ENCODE measurements at regions not wholly inside any gene's neighbourhood (a gene's known extent, or its start where the extent isn't known, plus 50 kb on each side); places are given as distances from the start of the nearest gene placed in this dataset.
A peak's percentile ranks its signal among the peaks of the same experiment; 100 is the strongest.
"Not testable (repeated sequence)": the region's sequence is repeated elsewhere in the genome, so short reads cannot be mapped to it uniquely, and the experiment has no call there.

DNA sequence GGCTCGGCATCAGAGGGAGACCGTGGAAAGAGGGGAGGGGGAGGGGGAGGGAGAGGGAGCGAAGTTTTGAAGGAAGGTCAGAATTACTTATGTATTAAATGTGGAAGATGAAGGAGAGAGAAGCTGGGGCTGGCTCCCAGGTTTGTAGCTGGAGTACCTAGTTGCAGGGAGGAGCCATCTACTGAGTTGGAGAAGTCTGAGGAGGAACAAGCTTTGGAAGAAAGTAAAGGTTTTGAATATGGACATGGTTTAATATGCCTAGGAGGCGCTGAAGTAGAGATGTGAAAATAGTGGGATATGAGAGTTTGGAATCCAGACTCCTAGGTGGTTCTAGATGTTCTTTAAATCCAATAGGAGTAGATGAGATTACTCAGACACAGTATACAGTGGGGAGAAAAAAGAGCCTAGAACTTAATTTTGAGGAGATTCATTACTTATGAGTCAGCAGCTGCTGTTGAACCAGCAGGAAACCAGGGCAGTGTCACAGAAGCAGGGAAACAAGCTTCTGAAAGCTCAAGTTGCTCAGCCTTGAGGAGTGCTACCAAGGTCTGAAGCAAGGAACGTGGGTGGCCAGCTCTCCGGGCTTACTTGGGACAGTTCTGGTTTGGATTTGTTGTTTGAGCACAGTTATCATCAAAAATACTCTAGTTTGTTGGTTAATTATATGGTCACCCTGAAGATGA lies 149.3 kb downstream of the UTRN start:
- DNase-seq (ENCODE audit: low spot score) = peak; percentile 78

DNA sequence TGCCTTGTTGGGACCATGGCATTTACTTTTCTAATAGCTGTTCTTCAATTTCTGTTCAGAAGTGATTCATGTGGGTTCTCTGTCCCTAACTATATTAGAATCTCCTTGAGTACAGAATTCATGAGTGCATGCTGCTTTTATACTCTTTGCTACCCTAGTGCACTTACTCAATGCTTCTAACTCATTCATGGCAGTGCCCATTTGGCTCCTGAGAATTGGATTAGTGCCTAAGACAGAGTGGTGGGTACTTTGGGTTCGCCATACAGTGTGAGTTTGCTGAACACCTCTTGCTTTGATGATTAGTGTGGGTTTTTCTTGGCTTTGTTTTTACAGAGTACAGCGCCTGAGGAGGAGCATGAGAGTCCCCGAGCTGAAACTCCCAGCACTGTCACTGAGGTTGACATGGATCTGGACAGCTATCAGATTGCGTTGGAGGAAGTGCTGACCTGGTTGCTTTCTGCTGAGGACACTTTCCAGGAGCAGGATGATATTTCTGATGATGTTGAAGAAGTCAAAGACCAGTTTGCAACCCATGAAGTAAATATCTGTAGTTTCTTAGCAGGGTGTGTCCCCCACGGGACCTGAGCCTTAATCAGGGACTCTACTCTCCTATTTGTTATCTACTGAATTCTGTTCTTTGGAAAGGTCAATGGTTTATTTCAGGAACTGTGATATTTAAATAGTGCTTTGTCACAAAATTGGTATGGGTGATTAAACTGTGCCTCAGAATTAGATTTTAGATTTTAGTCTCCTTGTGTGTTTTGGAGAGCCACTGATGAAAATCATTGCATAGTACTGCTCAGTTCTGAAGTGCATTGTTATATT lies 150.7 kb downstream of the UTRN start:
- no peak for DNase-seq (ENCODE audit: low spot score)

DNA sequence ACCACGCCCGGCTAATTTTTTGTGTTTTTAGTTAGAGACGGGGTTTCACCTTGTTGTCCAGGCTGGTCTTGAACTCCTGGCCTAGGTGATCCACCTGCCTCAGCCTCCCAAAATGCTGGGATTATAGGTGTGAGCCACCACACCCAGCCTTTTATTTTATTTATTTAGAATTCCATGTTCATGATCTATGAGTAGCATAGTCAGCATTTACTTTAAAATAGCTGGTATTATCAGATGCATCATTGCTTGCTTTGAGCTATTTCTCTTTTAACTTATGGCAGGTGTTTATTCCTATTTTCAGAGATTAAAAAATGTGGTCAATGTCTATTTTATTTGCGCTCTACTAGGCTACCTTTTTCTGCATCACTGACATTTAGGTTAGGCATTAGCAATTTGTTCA lies 152.0 kb downstream of the UTRN start:
- no peak for DNase-seq (ENCODE audit: low spot score)

DNA sequence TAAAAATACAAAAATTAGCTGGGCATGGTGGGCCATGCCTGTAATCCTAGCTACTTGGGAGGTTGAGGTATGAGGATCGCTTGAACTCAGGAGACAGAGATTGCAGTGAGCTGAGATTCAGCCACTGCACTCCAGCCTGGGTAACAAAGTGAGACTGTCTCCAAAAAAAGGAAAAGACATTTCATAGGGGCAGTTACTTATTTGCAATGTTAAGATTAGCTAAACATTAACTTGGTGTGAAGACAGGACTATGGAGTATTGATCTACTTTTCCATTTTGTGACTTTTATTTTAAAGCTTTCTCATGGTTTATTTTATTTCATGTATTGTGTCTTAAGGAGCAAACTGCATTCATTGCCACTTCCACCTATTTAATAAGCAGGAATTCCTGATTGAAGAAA lies 153.0 kb downstream of the UTRN start:
- no peak for DNase-seq (ENCODE audit: low spot score)

DNA sequence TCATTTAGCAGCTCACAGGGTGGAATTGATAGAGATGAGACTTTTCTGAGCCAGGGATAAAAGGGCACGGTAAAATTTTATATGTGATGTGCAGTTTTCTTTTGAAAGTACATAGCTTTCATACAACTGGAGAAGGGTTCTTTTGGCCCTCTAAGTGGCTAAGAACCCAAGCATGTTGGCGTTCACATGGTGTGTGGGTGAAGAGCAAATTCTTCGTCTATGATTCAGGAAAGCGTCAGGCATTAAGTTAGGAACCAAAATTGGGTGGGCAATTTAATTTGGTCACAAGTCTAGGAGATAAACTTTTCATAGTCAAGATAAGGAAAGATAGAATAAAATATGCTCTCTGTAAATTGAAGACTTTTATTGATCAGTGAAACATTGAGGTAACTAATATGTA lies 153.9 kb downstream of the UTRN start:
- no peak for DNase-seq (ENCODE audit: low spot score)

DNA sequence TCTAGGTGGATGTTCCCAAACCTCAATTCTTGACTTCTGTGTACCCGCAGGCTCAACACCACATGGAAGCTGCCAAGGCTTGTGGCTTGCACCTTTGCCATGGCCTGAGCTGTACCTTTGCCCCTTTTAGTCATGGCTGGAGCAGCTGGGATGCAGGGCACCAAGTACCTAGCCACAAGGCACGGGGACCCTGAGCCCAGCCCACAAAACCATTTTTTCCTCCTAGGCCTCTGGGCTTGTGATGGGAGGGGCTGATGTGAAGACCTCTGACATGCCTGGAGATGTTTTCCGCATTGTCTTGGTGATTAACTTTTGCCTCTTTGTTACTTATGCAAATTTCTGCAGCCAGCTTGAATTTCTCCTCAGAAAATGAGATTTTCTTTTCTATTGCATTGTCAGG lies 156.7 kb downstream of the UTRN start:
- not testable (repeated sequence) for DNase-seq (ENCODE audit: low spot score)

DNA sequence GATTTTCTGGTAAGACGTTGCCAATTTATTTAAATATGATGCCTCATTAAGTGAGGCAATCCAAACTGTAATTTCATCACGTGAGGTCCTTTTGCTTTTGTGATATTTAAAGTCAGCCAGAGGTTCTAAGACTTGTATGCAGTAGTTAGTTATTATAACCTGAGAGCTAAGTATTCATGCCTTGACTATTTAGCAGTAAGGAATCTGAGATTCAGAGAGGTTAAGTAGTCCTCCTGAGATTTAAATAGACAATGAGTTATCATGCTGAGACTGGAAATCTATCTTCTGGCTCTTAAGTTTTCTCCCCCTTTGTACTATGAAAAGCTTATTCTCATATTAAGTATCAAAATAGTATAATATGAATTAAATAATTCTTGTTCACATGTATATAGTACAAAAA lies 158.0 kb downstream of the UTRN start:
- DNase-seq (ENCODE audit: low spot score) = no peak

DNA sequence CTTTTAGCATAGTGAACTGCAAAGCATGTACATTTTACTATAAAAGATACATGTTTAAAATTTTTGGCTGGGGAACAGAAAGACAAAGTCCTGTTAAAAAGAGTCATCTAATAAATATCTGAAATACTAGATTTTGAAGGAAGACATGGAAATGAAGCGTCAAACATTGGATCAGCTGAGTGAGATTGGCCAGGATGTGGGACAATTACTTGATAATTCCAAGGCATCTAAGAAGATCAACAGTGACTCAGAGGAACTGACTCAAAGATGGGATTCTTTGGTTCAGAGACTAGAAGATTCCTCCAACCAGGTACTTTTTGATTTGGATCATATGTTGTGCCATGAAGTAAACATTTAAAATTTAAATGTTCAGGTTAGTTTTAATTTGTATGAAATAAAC lies 162.3 kb downstream of the UTRN start:
- peak; percentile 36 for DNase-seq (ENCODE audit: low spot score)

DNA sequence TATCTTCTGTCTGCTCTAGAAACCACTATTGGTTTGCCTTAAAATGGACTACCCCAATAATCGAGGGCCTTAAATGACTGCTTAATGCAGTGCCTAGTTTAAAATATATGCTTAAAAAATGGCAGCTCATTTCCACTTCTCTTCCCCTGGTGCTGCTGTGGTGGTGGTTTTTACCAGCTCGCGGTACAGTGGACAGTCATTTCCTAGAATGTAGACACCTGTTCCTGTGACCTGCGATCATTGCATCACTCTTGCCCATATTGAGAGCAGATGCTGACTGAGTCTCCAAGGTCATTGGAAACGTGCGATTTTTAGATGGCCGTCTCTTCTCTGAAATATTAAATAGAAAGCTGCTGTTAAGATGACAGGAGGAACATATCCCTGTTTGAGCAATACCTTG lies 164.1 kb downstream of the UTRN start:
- no peak for DNase-seq (ENCODE audit: low spot score)

DNA sequence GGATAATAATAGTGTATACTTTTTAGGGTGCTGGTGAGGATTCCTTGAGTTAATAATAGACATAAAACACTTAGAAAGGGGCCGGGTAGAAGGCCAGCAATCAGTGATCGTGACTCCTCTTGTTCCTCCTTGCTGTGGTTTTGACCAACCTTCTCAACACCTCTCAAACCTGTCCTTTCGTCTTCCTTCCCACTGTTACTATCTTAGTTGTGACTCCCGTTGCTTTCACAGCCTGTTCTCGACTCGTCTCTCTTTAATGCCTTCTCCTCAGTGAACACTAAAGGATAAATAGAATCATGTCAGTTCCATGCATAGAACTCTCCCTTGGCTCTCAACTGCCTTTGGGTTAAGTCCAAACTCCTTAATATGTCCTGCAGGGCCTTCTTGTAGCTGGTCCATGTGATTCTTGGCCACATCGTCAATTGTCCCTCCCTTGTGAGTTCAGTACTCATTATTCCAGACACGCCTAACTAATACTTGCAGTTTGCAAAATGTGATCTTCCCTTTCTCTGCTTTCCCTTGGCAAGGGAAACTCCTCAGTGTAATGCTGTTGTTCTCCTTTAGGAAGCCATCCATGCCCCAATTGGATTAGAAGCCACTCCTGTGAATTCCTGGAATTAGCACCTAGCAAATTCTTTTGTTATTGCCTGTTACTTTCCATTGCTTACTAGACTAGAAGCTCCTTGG lies 164.9 kb downstream of the UTRN start:
- DNase-seq (ENCODE audit: low spot score) = no peak

DNA sequence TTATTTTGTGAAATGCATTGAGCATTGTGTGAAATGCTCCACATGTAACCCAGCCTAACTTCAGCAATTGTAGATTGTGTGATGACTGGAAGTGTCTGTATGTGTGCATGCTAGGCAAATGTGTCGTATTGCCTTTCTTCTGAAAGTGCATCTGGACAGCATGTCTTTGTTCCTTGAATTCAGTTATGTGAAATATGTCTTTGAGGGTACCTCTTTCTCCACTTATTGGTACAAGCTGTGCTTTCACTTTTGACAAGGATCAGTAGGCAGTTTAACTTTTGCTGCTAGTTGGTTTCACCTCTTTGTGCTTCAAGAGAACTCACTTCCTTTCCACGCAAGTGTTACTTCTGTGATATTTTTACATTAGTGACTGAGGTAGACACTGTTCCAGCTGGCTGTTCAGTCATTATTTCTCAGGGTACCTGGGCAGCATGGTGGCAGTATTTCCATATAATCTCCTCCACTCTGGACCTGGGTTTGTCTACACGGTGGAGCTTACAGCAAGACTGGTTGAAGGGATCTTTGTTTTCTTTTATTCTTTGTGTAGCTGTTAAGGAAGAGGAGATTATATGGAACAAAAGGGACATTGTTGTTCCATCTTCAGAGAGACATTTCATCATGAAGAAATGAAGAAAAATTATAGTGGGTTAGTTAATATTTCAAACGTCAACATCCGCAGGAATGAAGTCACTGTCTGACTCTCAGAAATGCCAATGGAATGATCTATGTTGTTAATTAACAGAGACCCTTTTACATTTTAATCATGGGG lies 175.4 kb downstream of the UTRN start:
- no peak for DNase-seq (ENCODE audit: low spot score)

DNA sequence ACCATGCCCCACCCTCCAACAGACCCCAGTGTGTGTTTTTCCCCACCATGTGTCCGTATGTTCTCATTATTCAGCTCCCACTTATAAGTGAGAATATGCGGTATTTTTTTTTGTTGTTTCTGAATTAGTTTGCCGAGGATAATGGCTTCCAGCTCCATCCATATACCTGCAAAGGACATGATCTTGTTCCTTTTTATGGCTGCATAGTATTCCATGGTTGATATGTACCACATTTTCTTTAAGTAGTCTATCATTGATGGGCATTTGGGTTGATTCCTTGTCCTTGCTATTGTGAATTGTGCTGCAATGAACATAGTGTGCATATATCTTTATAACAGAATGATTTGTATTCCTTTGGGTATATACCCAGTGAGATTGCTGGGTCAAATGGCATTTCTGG lies 176.9 kb downstream of the UTRN start:
- no peak for DNase-seq (ENCODE audit: low spot score)

DNA sequence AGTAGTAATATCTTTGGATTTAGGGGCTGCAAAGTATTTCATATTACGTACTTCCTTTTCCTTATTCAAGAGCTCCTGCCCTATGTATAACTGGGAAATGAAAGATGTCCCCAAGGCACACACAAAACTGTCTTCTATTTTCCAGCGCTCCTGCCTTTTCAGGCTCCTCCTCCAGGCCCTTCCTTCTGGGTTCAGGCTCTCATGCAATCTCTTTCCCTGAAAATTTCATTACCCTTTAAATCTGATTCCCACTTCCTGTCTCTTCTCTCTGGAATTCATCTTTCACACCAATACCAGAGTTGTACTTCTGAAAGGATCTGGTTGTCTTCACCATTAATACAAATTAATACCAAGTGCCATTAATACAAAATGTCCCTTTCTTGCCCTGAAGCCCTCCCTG lies 181.6 kb downstream of the UTRN start:
- no peak for DNase-seq (ENCODE audit: low spot score)

DNA sequence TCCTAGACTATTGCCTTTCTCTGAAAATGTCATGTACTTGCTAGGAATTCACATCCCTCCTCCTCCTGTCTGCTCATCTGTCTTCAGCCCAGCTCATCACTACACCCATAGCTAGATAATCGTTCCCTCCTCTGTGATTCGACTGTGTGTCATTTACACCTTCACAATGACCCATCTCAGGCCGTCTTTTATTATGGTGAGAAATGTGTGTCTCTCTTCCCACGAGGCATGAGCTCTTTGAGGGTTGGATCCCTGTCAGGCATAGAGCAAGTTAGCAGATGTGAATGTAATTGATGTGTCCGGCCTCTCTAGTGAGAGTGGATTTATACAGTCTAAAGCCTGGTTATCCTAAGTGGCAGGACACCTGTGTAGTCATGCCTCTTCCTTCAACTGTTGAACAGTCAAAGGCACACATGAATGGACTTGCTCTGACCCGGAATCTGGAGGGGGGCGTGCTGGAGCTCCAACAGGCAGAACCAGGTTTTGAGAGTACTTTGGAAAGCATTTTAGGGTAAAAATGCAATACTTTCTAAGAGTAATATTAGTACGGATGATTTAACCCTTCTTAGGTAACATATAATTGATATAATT lies 182.1 kb downstream of the UTRN start:
- DNase-seq (ENCODE audit: low spot score) = no peak

DNA sequence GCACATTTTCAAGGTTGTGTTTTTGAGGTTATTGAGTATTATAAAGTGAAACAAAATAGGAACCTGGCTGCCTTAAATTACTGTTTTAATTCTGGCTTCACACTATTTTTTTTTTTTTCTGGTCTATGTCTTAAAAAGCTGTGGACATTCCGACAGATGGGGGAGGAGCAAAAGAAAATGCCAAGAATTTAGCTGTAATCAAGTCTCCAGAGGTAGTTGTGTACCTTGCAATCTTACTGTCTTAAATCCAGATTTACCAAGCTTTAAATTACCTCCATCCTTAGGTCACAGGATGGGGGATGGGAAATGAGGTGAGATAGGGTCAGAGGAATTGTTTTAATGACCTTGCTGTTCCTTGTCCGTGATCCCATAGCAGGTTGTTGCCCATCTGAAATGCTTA lies 182.8 kb downstream of the UTRN start:
- no peak for DNase-seq (ENCODE audit: low spot score)

DNA sequence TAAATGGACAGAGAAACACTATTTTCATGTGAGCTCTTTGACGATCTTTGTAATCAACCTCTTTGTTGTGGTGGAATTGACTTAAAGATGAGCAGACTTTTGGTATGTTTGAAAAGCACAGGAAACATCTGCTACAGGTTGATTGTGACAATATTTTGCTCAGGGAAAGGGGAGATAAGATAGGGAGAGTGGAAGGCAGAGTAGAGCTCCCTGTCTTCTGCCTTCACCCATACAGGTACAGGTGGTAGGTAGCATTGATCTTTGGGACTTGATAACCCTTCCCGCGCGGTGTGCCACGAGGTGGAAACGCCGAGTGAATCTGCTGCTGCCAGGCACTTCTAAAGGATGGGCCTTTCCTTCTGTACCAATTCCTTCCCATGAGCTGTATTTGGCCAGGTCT lies 183.6 kb downstream of the UTRN start:
- no peak for DNase-seq (ENCODE audit: low spot score)

DNA sequence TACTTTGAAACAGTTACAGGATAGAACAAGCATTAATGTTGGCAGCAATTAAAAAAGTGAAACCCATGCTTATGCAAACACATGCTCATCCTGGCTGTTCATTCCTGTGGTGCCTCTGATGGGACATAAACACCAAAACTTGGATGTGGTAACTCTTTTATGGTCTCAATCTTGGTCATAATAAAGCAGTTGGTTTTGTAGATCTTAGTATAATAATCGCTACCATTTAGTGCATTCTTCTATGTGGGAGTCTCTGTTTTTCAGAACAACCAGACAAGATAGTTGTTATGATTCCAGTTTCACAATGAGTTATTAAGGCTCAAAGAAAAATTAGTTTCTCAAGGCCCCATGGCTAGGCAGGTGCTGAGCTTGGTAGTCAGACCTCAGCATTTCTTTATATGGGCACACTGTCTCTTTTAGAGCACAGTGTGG lies 184.0 kb downstream of the UTRN start:
- DNase-seq (ENCODE audit: low spot score) = no peak

DNA sequence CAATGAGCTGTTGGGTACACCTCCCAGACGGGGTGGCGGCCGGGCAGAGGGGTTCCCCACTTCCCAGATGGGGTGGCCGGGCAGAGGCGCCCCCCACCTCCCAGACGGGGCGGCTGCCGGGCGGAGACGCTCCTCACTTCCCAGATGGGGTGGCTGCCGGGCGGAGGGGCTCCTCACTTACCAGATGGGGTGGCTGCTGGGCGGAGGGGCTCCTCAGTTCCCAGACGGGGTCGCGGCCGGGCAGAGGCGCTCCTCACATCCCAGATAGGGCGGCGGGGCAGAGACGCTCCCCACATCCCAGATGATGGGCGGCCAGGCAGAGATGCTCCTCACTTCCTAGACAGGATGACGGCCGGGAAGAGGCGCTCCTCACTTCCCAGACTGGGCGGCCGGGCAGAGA lies 185.1 kb downstream of the UTRN start:
- DNase-seq (ENCODE audit: low spot score) = not testable (repeated sequence)

DNA sequence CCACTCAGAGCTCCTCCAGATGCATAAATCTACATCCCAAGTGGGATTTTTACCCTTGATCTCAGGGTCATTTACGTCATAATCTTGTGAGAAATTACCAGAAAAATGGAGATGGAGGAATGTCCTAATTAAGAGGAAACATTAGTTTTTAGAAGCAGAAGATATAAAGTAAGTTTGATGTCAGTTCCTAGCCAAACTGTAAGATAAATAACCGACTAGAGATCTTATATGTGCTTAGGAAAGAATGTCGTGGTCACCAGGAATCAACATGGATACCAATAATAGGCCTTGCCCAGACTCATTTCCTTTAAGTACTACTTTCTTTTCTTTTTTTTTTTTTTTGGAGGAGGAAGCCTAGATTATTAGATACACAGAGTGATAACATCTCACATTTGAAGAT lies 186.9 kb downstream of the UTRN start:
- DNase-seq (ENCODE audit: low spot score) = no peak

DNA sequence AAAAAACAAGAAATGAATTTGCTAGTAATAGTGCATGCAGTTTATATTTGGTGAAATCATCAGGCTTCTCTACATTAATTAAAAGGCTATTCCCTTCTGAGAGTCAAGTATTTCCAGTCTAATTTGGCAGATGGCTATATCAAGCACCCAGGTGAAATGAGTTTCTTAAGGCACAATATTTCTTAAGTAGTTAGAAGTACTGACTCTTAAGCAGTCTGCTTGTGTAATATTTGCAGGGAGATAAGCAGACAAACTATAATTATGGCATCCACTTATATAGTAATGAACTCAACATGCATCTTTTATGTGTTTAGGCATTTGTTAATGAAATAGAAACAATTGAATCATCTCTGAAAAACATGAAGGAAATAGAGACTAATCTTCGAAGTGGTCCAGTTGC lies 189.2 kb downstream of the UTRN start:
- DNase-seq (ENCODE audit: low spot score) = no peak

DNA sequence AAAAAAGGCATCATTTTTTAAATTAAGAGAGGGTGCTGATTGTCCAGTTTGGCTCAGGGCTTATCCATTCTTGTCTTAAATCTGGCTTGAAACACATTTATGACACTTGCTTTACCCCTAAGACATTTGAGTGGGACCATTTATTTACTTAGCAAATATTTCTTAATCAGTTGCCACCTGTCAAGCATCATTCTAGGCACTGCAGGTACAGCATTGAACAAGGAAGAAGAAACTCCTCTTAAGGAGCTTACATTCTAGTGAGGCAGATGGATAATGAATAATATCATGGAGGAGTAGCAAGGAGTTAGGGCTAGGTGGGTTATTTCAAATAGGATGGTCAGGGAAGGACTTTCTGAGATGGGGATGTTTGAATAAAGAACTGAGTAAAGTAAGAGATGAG lies 189.8 kb downstream of the UTRN start:
- no peak for DNase-seq (ENCODE audit: low spot score)

DNA sequence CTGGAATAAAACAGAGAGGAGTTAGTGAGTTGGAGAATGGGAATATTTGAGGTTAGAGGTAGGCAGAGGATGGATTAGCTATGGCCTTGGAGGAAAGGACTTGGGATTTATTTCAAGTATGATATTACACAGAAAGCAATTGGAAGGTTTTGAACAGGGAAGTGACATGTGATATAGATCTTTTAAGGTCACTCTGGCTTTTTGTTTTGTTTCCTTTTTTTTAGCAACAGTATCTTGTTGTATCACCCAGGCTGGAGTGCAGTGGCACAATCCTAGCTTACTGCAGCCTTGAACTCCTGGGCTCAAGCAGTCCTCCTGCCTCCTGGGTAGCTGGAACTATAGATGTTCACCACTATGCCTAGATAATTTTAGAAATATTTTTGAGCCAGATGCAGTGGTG lies 190.3 kb downstream of the UTRN start:
- no peak for DNase-seq (ENCODE audit: low spot score)

All from GM03348 (cell line).